ENCODE measurements at regions not wholly inside any gene's neighbourhood (a gene's known extent, or its start where the extent isn't known, plus 50 kb on each side); places are given as distances from the start of the nearest gene placed in this dataset.

GRCh38 chr6:166782520-166782919, 155.5 kb upstream of the RPS6KA2 start:
- DNase-seq (ENCODE audit: low read depth): no peak
- no peak for TF ChIP-seq CTCF (conservative IDR thresholded peaks at IDR 0.05; ENCODE audit: low read depth, low read length)
- no peak overlapping the region for H3K4me3 ChIP-seq (ENCODE audit: low read depth, low read length)

GRCh38 chr6:166781331-166781730, 154.3 kb upstream of the RPS6KA2 start:
- no peak overlapping the region for H3K4me3 ChIP-seq (ENCODE audit: low read depth, low read length)
- no peak for TF ChIP-seq CTCF (conservative IDR thresholded peaks at IDR 0.05; ENCODE audit: low read depth, low read length)
- DNase-seq (ENCODE audit: low read depth): no peak

DNA sequence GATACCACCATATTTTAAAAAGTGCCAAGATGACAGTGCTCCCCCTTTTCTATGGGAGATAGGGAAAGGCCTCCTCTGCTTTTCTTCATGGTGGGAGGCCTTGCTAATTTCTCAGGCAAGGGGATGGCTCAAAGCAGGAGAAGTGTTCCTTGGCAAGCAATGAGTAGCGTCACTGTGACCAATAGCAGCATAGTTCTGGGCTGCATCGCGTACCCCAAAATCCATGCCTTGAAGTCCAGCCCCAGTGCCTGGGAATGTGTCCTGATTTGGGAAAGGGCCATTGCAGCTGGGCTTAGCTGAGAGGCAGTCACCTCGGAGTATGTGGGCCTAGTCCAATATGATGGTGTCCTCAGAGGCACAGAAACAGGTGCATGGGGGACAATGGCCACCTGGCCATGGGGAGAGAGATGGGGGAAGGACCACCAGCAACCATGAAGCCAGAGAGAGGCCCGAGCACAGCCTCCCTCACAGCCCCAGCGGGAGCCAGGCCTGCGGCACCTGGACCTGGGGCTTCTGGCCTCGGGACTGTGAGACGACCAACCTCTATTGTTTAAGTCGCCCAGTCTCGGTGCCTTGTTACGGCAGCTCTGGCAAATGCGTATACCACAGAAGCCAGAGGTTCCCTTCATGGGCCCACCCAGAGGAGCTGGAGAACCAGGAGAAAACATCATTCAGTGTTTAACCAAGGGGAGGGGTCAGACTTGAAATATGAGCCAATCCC, 153.1 kb upstream of the RPS6KA2 start:
- DNase-seq (ENCODE audit: low read depth): no peak
- H3K4me3 ChIP-seq (ENCODE audit: low read depth, low read length): no peak overlapping the region
- TF ChIP-seq CTCF (conservative IDR thresholded peaks at IDR 0.05; ENCODE audit: low read depth, low read length): no peak

- no peak for DNase-seq (ENCODE audit: low read depth)
- H3K4me3 ChIP-seq (ENCODE audit: low read depth, low read length): no peak overlapping the region
- TF ChIP-seq CTCF (conservative IDR thresholded peaks at IDR 0.05; ENCODE audit: low read depth, low read length): no peak
These were observed 152.3 kb upstream of the RPS6KA2 start for GRCh38 chr6:166779381-166779780.

DNA sequence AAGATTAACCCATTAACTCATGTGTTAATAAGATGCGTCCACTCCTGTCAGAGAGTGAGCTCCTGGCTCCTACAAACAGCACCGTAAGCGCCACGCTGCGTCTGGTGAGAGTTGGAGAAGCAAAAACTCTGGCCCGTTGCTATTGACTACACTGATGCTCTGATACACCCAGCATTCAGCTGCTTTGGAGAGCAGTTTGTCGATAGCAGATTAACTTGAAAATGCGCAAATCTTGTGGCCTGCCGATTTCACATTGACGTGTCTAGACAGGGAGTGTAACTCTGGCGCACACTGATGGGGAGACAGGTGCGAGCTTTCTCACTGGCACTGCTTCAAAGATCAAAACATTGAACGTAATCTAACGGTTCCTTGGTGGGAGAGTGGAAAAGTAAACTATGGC, 151.7 kb upstream of the RPS6KA2 start:
- no peak overlapping the region for H3K4me3 ChIP-seq (ENCODE audit: low read depth, low read length)
- DNase-seq (ENCODE audit: low read depth): no peak
- no peak for TF ChIP-seq CTCF (conservative IDR thresholded peaks at IDR 0.05; ENCODE audit: low read depth, low read length)

DNA sequence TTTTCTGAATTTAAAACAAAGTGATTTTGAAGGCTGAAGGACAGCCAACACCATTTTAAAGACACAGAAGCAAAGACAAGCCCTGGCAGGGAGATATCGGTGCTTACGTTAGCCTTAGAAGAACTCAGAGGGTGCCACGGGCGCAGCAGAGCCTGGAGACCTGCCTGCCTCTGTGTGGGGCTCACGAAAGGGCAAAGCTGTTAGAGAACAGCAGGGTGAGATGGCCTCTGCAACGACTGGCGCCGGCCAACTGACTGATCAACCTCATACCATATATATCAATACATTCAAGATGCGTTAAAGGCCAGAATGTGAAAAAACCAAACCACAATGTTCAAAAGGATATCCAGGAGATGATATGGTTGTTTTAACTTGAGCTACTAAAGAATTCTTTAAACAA, 151.0 kb upstream of the RPS6KA2 start:
- DNase-seq (ENCODE audit: low read depth): no peak
- H3K4me3 ChIP-seq (ENCODE audit: low read depth, low read length): no peak overlapping the region
- TF ChIP-seq CTCF (conservative IDR thresholded peaks at IDR 0.05; ENCODE audit: low read depth, low read length): no peak

- no peak overlapping the region for H3K4me3 ChIP-seq (ENCODE audit: low read depth, low read length)
- no peak for TF ChIP-seq CTCF (conservative IDR thresholded peaks at IDR 0.05; ENCODE audit: low read depth, low read length)
- DNase-seq (ENCODE audit: low read depth): no peak
These were observed 150.1 kb upstream of the RPS6KA2 start for GRCh38 chr6:166777096-166777630.
